ENCODE measurements at regions not wholly inside any gene's neighbourhood (a gene's known extent, or its start where the extent isn't known, plus 50 kb on each side); places are given as distances from the start of the nearest gene placed in this dataset.
"Not testable (repeated sequence)": the region's sequence is repeated elsewhere in the genome, so short reads cannot be mapped to it uniquely, and the experiment has no call there.

DNA sequence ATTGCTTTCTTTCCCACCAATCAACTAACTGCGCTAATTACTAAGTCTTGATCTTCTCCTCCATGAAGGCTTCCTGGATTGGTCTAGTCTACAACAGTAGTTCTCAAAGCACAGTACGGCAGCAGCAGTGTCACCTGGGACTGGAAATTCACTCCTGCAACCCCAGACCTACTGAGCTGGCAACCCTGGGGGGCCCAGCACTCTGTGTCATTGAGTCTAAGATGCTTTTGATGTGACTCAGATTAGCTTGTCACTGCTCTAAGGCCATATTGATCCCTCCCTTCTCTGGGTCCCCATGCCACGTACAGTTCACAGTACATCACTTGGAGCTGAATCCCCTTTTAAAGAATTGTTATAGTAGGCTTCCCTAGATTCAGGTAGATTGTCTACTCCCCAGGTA lies 65.7 kb upstream of the KMT2C start:
- no peak for DNase-seq (ENCODE audit: low read depth in 1 of 2, low spot score in 1 of 2)
- Histone ChIP-seq H3K27ac (replicated peaks) (no peak overlapping the region), H3K4me3 (replicated peaks; ENCODE audit: insufficient read depth, low read length) (no peak overlapping the region), H3K27me3 (ENCODE audit: insufficient read depth, poor library complexity, severe bottlenecking) (no peaks in the 10 kb centered on the region)
- TF ChIP-seq POLR2AphosphoS5 (IDR thresholded peaks at IDR 0.05; ENCODE audit: low read depth), result no peak
- no peak for TF ChIP-seq CTCF (IDR thresholded peaks at IDR 0.05; ENCODE audit: insufficient read depth, low read length)
- TF ChIP-seq, protein P1, sequence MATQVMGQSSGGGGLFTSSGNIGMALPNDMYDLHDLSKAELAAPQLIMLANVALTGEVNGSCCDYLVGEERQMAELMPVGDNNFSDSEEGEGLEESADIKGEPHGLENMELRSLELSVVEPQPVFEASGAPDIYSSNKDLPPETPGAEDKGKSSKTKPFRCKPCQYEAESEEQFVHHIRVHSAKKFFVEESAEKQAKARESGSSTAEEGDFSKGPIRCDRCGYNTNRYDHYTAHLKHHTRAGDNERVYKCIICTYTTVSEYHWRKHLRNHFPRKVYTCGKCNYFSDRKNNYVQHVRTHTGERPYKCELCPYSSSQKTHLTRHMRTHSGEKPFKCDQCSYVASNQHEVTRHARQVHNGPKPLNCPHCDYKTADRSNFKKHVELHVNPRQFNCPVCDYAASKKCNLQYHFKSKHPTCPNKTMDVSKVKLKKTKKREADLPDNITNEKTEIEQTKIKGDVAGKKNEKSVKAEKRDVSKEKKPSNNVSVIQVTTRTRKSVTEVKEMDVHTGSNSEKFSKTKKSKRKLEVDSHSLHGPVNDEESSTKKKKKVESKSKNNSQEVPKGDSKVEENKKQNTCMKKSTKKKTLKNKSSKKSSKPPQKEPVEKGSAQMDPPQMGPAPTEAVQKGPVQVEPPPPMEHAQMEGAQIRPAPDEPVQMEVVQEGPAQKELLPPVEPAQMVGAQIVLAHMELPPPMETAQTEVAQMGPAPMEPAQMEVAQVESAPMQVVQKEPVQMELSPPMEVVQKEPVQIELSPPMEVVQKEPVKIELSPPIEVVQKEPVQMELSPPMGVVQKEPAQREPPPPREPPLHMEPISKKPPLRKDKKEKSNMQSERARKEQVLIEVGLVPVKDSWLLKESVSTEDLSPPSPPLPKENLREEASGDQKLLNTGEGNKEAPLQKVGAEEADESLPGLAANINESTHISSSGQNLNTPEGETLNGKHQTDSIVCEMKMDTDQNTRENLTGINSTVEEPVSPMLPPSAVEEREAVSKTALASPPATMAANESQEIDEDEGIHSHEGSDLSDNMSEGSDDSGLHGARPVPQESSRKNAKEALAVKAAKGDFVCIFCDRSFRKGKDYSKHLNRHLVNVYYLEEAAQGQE (IDR thresholded peaks at IDR 0.05; ENCODE audit: insufficient replicate concordance, low read depth), result no peak

GRCh38 chr7:152499969-152500368 lies 64.2 kb upstream of the KMT2C start:
- H3K27me3 ChIP-seq (ENCODE audit: insufficient read depth, poor library complexity, severe bottlenecking); H3K27ac ChIP-seq (replicated peaks); DNase-seq (ENCODE audit: low read depth in 1 of 2, low spot score in 1 of 2); H3K4me3 ChIP-seq (replicated peaks; ENCODE audit: insufficient read depth, low read length): not testable (repeated sequence)

- TF ChIP-seq GABPA (IDR thresholded peaks at IDR 0.05; ENCODE audit: low read depth) (no peak), POLR2AphosphoS5 (IDR thresholded peaks at IDR 0.05; ENCODE audit: low read depth) (no peak), CTCF (IDR thresholded peaks at IDR 0.05; ENCODE audit: insufficient read depth, low read length) (no peak), SPI1 (IDR thresholded peaks at IDR 0.05; ENCODE audit: borderline replicate concordance, low read depth) (no peak)
- TF ChIP-seq, protein P1 (IDR thresholded peaks at IDR 0.05; ENCODE audit: insufficient replicate concordance, low read depth), result no peak
- DNase-seq (ENCODE audit: low read depth in 1 of 2, low spot score in 1 of 2), result no peak
- no peak overlapping the region for H3K27ac ChIP-seq (replicated peaks)
Measured at GRCh38 chr7:152495867-152496266, 60.1 kb upstream of the KMT2C start.

DNA sequence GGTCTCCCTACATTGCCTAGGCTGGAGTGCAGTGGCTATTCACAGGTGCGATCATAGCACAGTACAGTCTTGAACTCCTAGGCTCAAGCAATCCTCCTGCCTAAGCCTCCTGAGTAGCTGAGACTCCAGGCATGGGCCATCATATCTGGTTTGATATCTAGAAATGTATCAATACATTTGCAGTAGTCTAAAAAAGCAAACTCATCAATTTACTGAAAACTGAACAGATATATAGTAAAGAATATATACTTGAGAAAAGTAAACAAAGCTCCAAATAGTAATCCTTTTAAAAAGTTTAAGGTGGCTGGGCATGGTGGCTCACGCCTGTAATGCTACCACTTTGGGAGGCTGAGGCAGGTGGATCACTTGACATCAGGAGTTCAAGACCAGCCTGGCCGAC lies 57.1 kb upstream of the KMT2C start:
- Histone ChIP-seq H3K4me3 (replicated peaks; ENCODE audit: insufficient read depth, low read length) (no peak overlapping the region), H3K27ac (replicated peaks) (no peak overlapping the region), H3K27me3 (ENCODE audit: insufficient read depth, poor library complexity, severe bottlenecking) (no peaks in the 10 kb centered on the region)
- TF ChIP-seq CTCF (IDR thresholded peaks at IDR 0.05; ENCODE audit: insufficient read depth, low read length) (no peak), SPI1 (IDR thresholded peaks at IDR 0.05; ENCODE audit: borderline replicate concordance, low read depth) (no peak), GABPA (IDR thresholded peaks at IDR 0.05; ENCODE audit: low read depth) (no peak), POLR2AphosphoS5 (IDR thresholded peaks at IDR 0.05; ENCODE audit: low read depth) (no peak)
- TF ChIP-seq, protein P1 (IDR thresholded peaks at IDR 0.05; ENCODE audit: insufficient replicate concordance, low read depth), result no peak
- DNase-seq (ENCODE audit: low read depth in 1 of 2, low spot score in 1 of 2), result no peak

More at GRCh38 chr7:152495867-152496266, 60.1 kb upstream of the KMT2C start:
- H3K27me3 ChIP-seq (ENCODE audit: insufficient read depth, poor library complexity, severe bottlenecking), result no peaks in the 10 kb centered on the region
- no peak overlapping the region for H3K4me3 ChIP-seq (replicated peaks; ENCODE audit: insufficient read depth, low read length)
